ENCODE measurements at regions not wholly inside any gene's neighbourhood (a gene's known extent, or its start where the extent isn't known, plus 50 kb on each side); places are given as distances from the start of the nearest gene placed in this dataset.
"Not testable (repeated sequence)": the region's sequence is repeated elsewhere in the genome, so short reads cannot be mapped to it uniquely, and the experiment has no call there.

- WGBS, 2 donors = 72 to 86% methylated on average over 4 of the region's 4 CpGs
- intact Hi-C loops (cut with DNase I) = no loop called here
- no peaks in the 10 kb centered on the region for H3K27me3 ChIP-seq
These were observed 96.9 kb upstream of the MYRIP start for GRCh38 chr3:39712413-39713048.

GRCh38 chr3:39713341-39713740 lies 96.1 kb upstream of the MYRIP start:
- H3K36me3 ChIP-seq; H3K4me3 ChIP-seq; H3K9me3 ChIP-seq; H3K27ac ChIP-seq; intact Hi-C loops (cut with DNase I); H3K27me3 ChIP-seq; DNase-seq: not testable (repeated sequence)
- peaks cover 0 to 12% (median 0%) of the 10 kb centered on the region in 3 donors for H3K4me1 ChIP-seq
- no CpG with 5 or more reads among the region's 24 CpGs for WGBS, 2 donors

More at GRCh38 chr3:39712413-39713048, 96.9 kb upstream of the MYRIP start:
- TF ChIP-seq POLR2A (IDR thresholded peaks at IDR 0.05) = no peak
- no peak for TF ChIP-seq CTCF (IDR thresholded peaks at IDR 0.05)
- no peaks in the 10 kb centered on the region for H3K36me3 ChIP-seq
- no peak overlapping the region for H3K27ac ChIP-seq
- H3K9me3 ChIP-seq = no peaks in the 10 kb centered on the region
- H3K4me3 ChIP-seq = no peak overlapping the region
- no peak for DNase-seq
- peaks cover 0 to 12% (median 1%) of the 10 kb centered on the region in 3 donors for H3K4me1 ChIP-seq

- Histone ChIP-seq H3K4me3 (no peak overlapping the region), H3K4me1 (peaks cover 0 to 12% (median 0%) of the 10 kb centered on the region in 3 donors), H3K27me3 (no peaks in the 10 kb centered on the region), H3K36me3 (no peaks in the 10 kb centered on the region), H3K27ac (no peak overlapping the region), H3K9me3 (no peaks in the 10 kb centered on the region)
- no peak for DNase-seq
- TF ChIP-seq CTCF (IDR thresholded peaks at IDR 0.05) = no peak
- TF ChIP-seq POLR2A (IDR thresholded peaks at IDR 0.05) = no peak
- 51% methylated on average over 3 of the region's 3 CpGs for WGBS, 2 donors
- intact Hi-C loops (cut with DNase I) = no loop called here
These were observed 92.6 kb upstream of the MYRIP start for GRCh38 chr3:39716849-39717248.

- no peak for TF ChIP-seq CTCF (IDR thresholded peaks at IDR 0.05)
- TF ChIP-seq POLR2A (IDR thresholded peaks at IDR 0.05) = no peak
- H3K9me3 ChIP-seq = no peaks in the 10 kb centered on the region
- no peaks in the 10 kb centered on the region for H3K36me3 ChIP-seq
- 58 to 65% methylated on average over 5 to 7 of the region's 7 CpGs for whole genome bisulfite sequencing, 2 donors
- no peaks in the 10 kb centered on the region for H3K27me3 ChIP-seq
- no peak overlapping the region for H3K4me3 ChIP-seq
- H3K27ac ChIP-seq = no peak overlapping the region
- DNase-seq = no peak
- peaks cover 0 to 12% (median 0%) of the 10 kb centered on the region in 3 donors for H3K4me1 ChIP-seq
- intact Hi-C loops (cut with DNase I) = no loop called here
These were observed 90.5 kb upstream of the MYRIP start for GRCh38 chr3:39718674-39719595.

- no peak for TF ChIP-seq POLR2A (IDR thresholded peaks at IDR 0.05)
- no peak for TF ChIP-seq CTCF (IDR thresholded peaks at IDR 0.05)
- no peak for DNase-seq
- WGBS, 2 donors = 16 to 52% methylated on average over 1 of the region's 1 CpG
- Histone ChIP-seq H3K36me3 (no peaks in the 10 kb centered on the region), H3K4me1 (peaks cover 0 to 12% (median 0%) of the 10 kb centered on the region in 3 donors), H3K27me3 (no peaks in the 10 kb centered on the region), H3K9me3 (no peaks in the 10 kb centered on the region), H3K4me3 (no peak overlapping the region), H3K27ac (no peak overlapping the region)
- intact Hi-C loops (cut with DNase I) = no loop called here
These were observed 88.3 kb upstream of the MYRIP start for GRCh38 chr3:39721076-39721475.
